MCF 10A (cell line): ENCODE measurements at regions not wholly inside any gene's neighbourhood (a gene's known extent, or its start where the extent isn't known, plus 50 kb on each side); places are given as distances from the start of the nearest gene placed in this dataset.
A peak's percentile ranks its signal among the peaks of the same experiment; 100 is the strongest.

ENCODE experiments used
- BruUV-seq: library from RNA; stranded (reverse); fragments of 400-500 nt; replicated peaks from 2 replicates; lab custom pipeline; 2021; lab: Mats Ljungman, UMichigan
- CTCF ChIA-PET: fragments of 300-600 bp; sonication (Branson Sonifier 250); formaldehyde crosslinking; extraction: SDS; loops from one replicate; lab custom pipeline; 2021; ENCODE audit warnings: antibody characterized with exemption, inconsistent platforms; lab: Yijun Ruan, JAX
- POLR2A ChIA-PET: fragments of 300-600, 350-650 bp; sonication (Branson Sonifier 250); formaldehyde crosslinking; extraction: SDS; loops from one replicate; lab custom pipeline; 2020; ENCODE audit warnings: antibody characterized with exemption, inconsistent platforms; lab: Yijun Ruan, JAX
- DNase-seq: peaks from one replicate; pipeline ENCODE4 v3.0.0-alpha.2; 2018; ENCODE audit not compliant: unreplicated experiment
- H3K27ac Mint-ChIP-seq: one replicate; pipeline ENCODE4 v1.8.0; 2022; ENCODE audit warnings: mild to moderate bottlenecking, low read depth, mixed read lengths; ENCODE audit not compliant: unreplicated experiment
- H3K27me3 Mint-ChIP-seq: one replicate; pipeline ENCODE4 v1.8.0; 2022; ENCODE audit warnings: mixed read lengths; ENCODE audit not compliant: insufficient read depth, unreplicated experiment
- H3K36me3 Mint-ChIP-seq: one replicate; pipeline ENCODE4 v1.8.0; 2022; ENCODE audit warnings: mild to moderate bottlenecking, moderate library complexity, mixed read lengths; ENCODE audit not compliant: insufficient read depth, unreplicated experiment
- H3K4me1 Mint-ChIP-seq: one replicate; pipeline ENCODE4 v1.8.0; 2022; ENCODE audit warnings: mixed read lengths; ENCODE audit not compliant: insufficient read depth, unreplicated experiment
- H3K4me3 Mint-ChIP-seq: one replicate; pipeline ENCODE4 v1.8.0; 2022; ENCODE audit warnings: mild to moderate bottlenecking, moderate library complexity, mixed read lengths; ENCODE audit not compliant: unreplicated experiment
- H3K9me3 Mint-ChIP-seq: one replicate; pipeline ENCODE4 v1.8.0; 2022; ENCODE audit warnings: mixed read lengths; ENCODE audit not compliant: unreplicated experiment
- CTCF ChIP-seq: fragments of 200-600 bp; IDR thresholded peaks from one replicate; pipeline ENCODE4 v1.8.0; 2022; ENCODE audit warnings: antibody characterized with exemption, mild to moderate bottlenecking; ENCODE audit not compliant: unreplicated experiment
- intact Hi-C: fragments of 100-400 bp; cut with micrococcal nuclease; formaldehyde crosslinking; loops from 2 replicates; pipeline ENCODE4 v1.14.1; 2022

- Mint-ChIP-seq H3K4me1 (peaks cover 73% of the 10 kb centered on the region), H3K27ac (peak overlapping the region; percentile 90)
These were observed 50.1 kb upstream of the RNF24 start for GRCh38 chr20:4065391-4065844.

More at GRCh38 chr20:4065391-4065844, 50.1 kb upstream of the RNF24 start:
- peak; percentile 90 for DNase-seq
- ChIA-PET CTCF (interaction anchor here (1.0 to 4.5 kb wide), 3 partner anchors 16 to 21 kb away, joined by 4 to 37 read pairs (median 15); no protein-coding TSS in a partner anchor), POLR2A (interaction anchor here (0.7 to 5.2 kb wide), 11 partner anchors 11 to 52 kb away, joined by 3 to 46 read pairs (median 7); no protein-coding TSS in a partner anchor)
- Mint-ChIP-seq H3K4me3 (peak overlapping the region; percentile 40), H3K36me3 (peaks cover 8% of the 10 kb centered on the region), H3K27me3 (no peaks in the 10 kb centered on the region), H3K9me3 (no peaks in the 10 kb centered on the region)
- BruUV-seq: no TSS peak
- intact Hi-C loops: no loop called here
- TF ChIP-seq CTCF: no peak
